Right kidney (tissue), 1 donor: ENCODE measurements at regions not wholly inside any gene's neighbourhood (a gene's known extent, or its start where the extent isn't known, plus 50 kb on each side); places are given as distances from the start of the nearest gene placed in this dataset.

ENCODE experiments used
- DNase-seq: peaks from one replicate; pipeline ENCODE4 v3.0.0-alpha.2; 2016

GRCh38 chr18:29196307-29196706 is 1019.4 kb upstream of the CDH2 start:
- no peak for DNase-seq

GRCh38 chr18:29191263-29191662 is 1014.3 kb upstream of the CDH2 start:
- no peak for DNase-seq

- DNase-seq, result no peak
These were observed 1011.8 kb upstream of the CDH2 start for GRCh38 chr18:29188760-29189159.

GRCh38 chr18:29185801-29186200 is 1008.9 kb upstream of the CDH2 start:
- no peak for DNase-seq

- no peak for DNase-seq
These were observed 1007.7 kb upstream of the CDH2 start for GRCh38 chr18:29184654-29185053.

- DNase-seq, result no peak
These were observed 1004.4 kb upstream of the CDH2 start for GRCh38 chr18:29181151-29181901.

- DNase-seq, result no peak
These were observed 999.8 kb upstream of the CDH2 start for GRCh38 chr18:29176681-29177080.

GRCh38 chr18:29174891-29175290 is 998.0 kb upstream of the CDH2 start:
- DNase-seq, result no peak

- no peak for DNase-seq
These were observed 995.8 kb upstream of the CDH2 start for GRCh38 chr18:29172756-29173067.

- DNase-seq, result no peak
These were observed 995.2 kb upstream of the CDH2 start for GRCh38 chr18:29171892-29172755.

- DNase-seq, result no peak
These were observed 992.7 kb upstream of the CDH2 start for GRCh38 chr18:29169599-29169998.

- DNase-seq, result no peak
These were observed 988.2 kb upstream of the CDH2 start for GRCh38 chr18:29164993-29165599.

GRCh38 chr18:29164020-29164706 is 987.2 kb upstream of the CDH2 start:
- DNase-seq, result no peak

- no peak for DNase-seq
These were observed 986.7 kb upstream of the CDH2 start for GRCh38 chr18:29163596-29163995.

- no peak for DNase-seq
These were observed 984.5 kb upstream of the CDH2 start for GRCh38 chr18:29161429-29161828.

GRCh38 chr18:29160170-29160569 is 983.2 kb upstream of the CDH2 start:
- DNase-seq, result peak; percentile 2

GRCh38 chr18:29157905-29158304 is 981.0 kb upstream of the CDH2 start:
- no peak for DNase-seq

- no peak for DNase-seq
These were observed 980.3 kb upstream of the CDH2 start for GRCh38 chr18:29157057-29157780.

- DNase-seq, result no peak
These were observed 979.6 kb upstream of the CDH2 start for GRCh38 chr18:29156531-29156930.

GRCh38 chr18:29154758-29155725 is 978.1 kb upstream of the CDH2 start:
- DNase-seq, result no peak

- no peak for DNase-seq
These were observed 977.3 kb upstream of the CDH2 start for GRCh38 chr18:29154196-29154757.
